Endothelial cell of umbilical vein (primary cell): ENCODE measurements at regions not wholly inside any gene's neighbourhood (a gene's known extent, or its start where the extent isn't known, plus 50 kb on each side); places are given as distances from the start of the nearest gene placed in this dataset.

ENCODE experiments used
- BruUV-seq: library from RNA; stranded (reverse); fragments of 400-500 nt; replicated peaks from 2 replicates; lab custom pipeline; 2021; lab: Mats Ljungman, UMichigan
- CTCF ChIA-PET: fragments of 300-600, 350-600 bp; sonication (Branson Sonifier 250); formaldehyde crosslinking; loops from one replicate; lab custom pipeline; 2021; ENCODE audit warnings: antibody characterized with exemption, inconsistent platforms; lab: Charles Lee
- POLR2A ChIA-PET: fragments of 300-600, 350-600 bp; sonication (Branson Sonifier 250); formaldehyde crosslinking; loops from one replicate; lab custom pipeline; 2021; ENCODE audit warnings: antibody characterized with exemption, inconsistent platforms; lab: Charles Lee
- DNase-seq: peaks from one replicate; pipeline ENCODE4 v3.0.0-alpha.2; 2011; ENCODE audit warnings: low read depth, low spot score
- FAIRE-seq: peaks from 2 replicates; lab custom pipeline; 2011; peaks lifted over from hg19 to GRCh38; lab: Jason Lieb, UNC
- H2AFZ ChIP-seq: 2 replicates; pipeline ENCODE4 v1.6.0; 2012; ENCODE audit warnings: low read depth, low read length, control low read depth, inconsistent platforms
- H3K27ac ChIP-seq: 2 replicates; pipeline ENCODE4 v1.5.1; 2011; ENCODE audit warnings: low read depth, mild to moderate bottlenecking, control low read depth, low read length, moderate library complexity; ENCODE audit not compliant: insufficient read depth
- H3K27me3 ChIP-seq, 2 experiments: 2 replicates each; pipeline versions ENCODE4 v1.6.0 to v1.6.1; 2011; ENCODE audit warnings: low read length in 2 of 2, mixed read lengths in 1 of 2; ENCODE audit not compliant: control insufficient read depth in 2 of 2, insufficient read depth in 2 of 2
- H3K36me3 ChIP-seq, 2 experiments: 2 replicates in 1 of 2; 3 replicates in 1 of 2; pipeline ENCODE4 v1.5.1; 2011; ENCODE audit warnings: low read length in 2 of 2, mild to moderate bottlenecking in 1 of 2, moderate library complexity in 1 of 2; ENCODE audit not compliant: control insufficient read depth in 2 of 2, insufficient read depth in 2 of 2; ENCODE audit errors: extremely low read depth in 1 of 2
- H3K4me1 ChIP-seq: 3 replicates; pipeline ENCODE4 v1.5.1; 2011; ENCODE audit warnings: mild to moderate bottlenecking, low read length; ENCODE audit not compliant: control insufficient read depth, insufficient read depth; ENCODE audit errors: extremely low read depth
- H3K4me2 ChIP-seq: 2 replicates; pipeline ENCODE4 v1.6.1; 2011; ENCODE audit warnings: low read length, control low read depth, mixed read lengths; ENCODE audit not compliant: insufficient read depth
- H3K4me3 ChIP-seq, 3 experiments: fragments of 200-600 bp in 1 of 3; sonication (generic), shearing (Covaris generic) in 1 of 3; replicated peaks in 1 of 3; 2 replicates each; pipeline ENCODE4 v1.5.1; 2011 to 2016; ENCODE audit warnings: control low read depth in 3 of 3, low read length in 3 of 3, mild to moderate bottlenecking in 2 of 3, inconsistent platforms in 1 of 3, low read depth in 1 of 3, moderate library complexity in 1 of 3; ENCODE audit not compliant: insufficient read depth in 1 of 3
- H3K79me2 ChIP-seq: 2 replicates; pipeline ENCODE4 v1.6.0; 2012; ENCODE audit warnings: low read length, inconsistent platforms; ENCODE audit not compliant: control insufficient read depth, insufficient read depth
- H3K9ac ChIP-seq: replicated peaks from 2 replicates; pipeline ENCODE3; 2011; ENCODE audit warnings: low read length, control low read depth; ENCODE audit not compliant: insufficient read depth; ENCODE audit errors: extremely low read depth
- H3K9me1 ChIP-seq: replicated peaks from 3 replicates; pipeline ENCODE4 v1.6.0; 2011; ENCODE audit warnings: mild to moderate bottlenecking, low read length; ENCODE audit not compliant: control insufficient read depth, insufficient read depth; ENCODE audit errors: extremely low read depth
- H3K9me3 ChIP-seq: replicated peaks from 2 replicates; pipeline ENCODE4 v1.5.1; 2012; ENCODE audit warnings: low read length, inconsistent platforms; ENCODE audit not compliant: control insufficient read depth, insufficient read depth
- H4K20me1 ChIP-seq: replicated peaks from 2 replicates; pipeline ENCODE3; 2011; ENCODE audit warnings: mild to moderate bottlenecking, low read length; ENCODE audit not compliant: control insufficient read depth, insufficient read depth; ENCODE audit errors: extremely low read depth
- CTCF ChIP-seq, 2 donors: IDR thresholded peaks; 1 replicate in 1 of 2; 2 replicates in 1 of 2; pipeline ENCODE4 v1.5.1; 2011; ENCODE audit warnings: low read length in 2 of 2, mild to moderate bottlenecking in 2 of 2, moderate library complexity in 2 of 2, control low read depth in 1 of 2, inconsistent platforms in 1 of 2, low read depth in 1 of 2; ENCODE audit not compliant: insufficient read depth in 1 of 2; ENCODE audit errors: extremely low read depth in 1 of 2
- FOS ChIP-seq: IDR thresholded peaks from 2 replicates; pipeline ENCODE4 v1.6.1; 2011; ENCODE audit warnings: mild to moderate bottlenecking, low read length, moderate library complexity, borderline replicate concordance; ENCODE audit not compliant: insufficient read depth
- GATA2 ChIP-seq: IDR thresholded peaks from 2 replicates; pipeline ENCODE4 v1.7.0; 2011; ENCODE audit warnings: low read depth, mild to moderate bottlenecking, moderate library complexity, mixed read lengths, low read length; ENCODE audit not compliant: insufficient read length, insufficient read depth
- JUN ChIP-seq: IDR thresholded peaks from 2 replicates; pipeline ENCODE4 v1.6.1; 2011; ENCODE audit warnings: borderline replicate concordance, low read depth; ENCODE audit not compliant: insufficient read length, insufficient read depth
- MAX ChIP-seq: IDR thresholded peaks from 2 replicates; pipeline ENCODE4 v1.6.1; 2011; ENCODE audit not compliant: insufficient read depth, insufficient read length
- MYC ChIP-seq: IDR thresholded peaks from one replicate; pipeline ENCODE4 v1.6.1; 2011; ENCODE audit warnings: mild to moderate bottlenecking, low read depth, low read length
- POLR2A ChIP-seq: IDR thresholded peaks from 2 replicates; pipeline ENCODE4 v1.6.1; 2012; ENCODE audit warnings: low read depth, mild to moderate bottlenecking, control low read depth, low read length
- POLR2AphosphoS5 ChIP-seq: IDR thresholded peaks from 2 replicates; pipeline ENCODE4 v1.6.1; 2012; ENCODE audit warnings: low read depth, mild to moderate bottlenecking, control low read depth, low read length, moderate library complexity; ENCODE audit not compliant: insufficient read depth
- dilution Hi-C: fragments of 300-500 bp; cut with MboI; formaldehyde crosslinking; loops from one replicate; pipeline ENCODE4 v1.15.0; 2019; ENCODE audit warnings: low sequenced_read_pairs; ENCODE audit not compliant: extremely low pct_ligation_motif_present
- intact Hi-C: fragments of 100-400 bp; cut with micrococcal nuclease; formaldehyde crosslinking; loops from one replicate; pipeline ENCODE4 v1.10.0; 2022

DNA sequence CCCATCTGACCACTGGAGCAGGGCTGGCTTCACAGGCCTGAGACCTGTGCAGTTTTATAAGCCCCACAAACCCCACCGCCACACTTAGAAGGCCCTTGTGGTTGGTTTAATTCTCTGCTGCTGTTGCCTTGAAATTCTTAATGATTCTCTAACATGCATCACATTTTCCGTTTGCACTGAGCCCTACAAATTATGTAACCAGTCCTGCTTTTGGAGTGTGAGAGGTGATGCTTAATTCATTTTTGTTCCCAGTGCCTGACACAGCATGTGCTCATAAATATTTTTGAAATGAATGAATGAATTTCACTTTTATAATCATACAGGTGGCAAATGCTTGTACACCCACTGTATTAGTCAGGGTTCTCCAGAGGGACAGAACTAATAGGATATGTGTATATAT is 52.8 kb upstream of the PLXNC1 start:
- ChIA-PET CTCF (no interaction called here), POLR2A (no interaction called here)
- Histone ChIP-seq H3K4me2 (no peak overlapping the region), H3K4me3 (no peak overlapping the region), H3K36me3 (no peaks in the 10 kb centered on the region), H3K27ac (no peak overlapping the region), H3K79me2 (no peaks in the 10 kb centered on the region), H3K9ac (no peak overlapping the region), H3K9me3 (no peaks in the 10 kb centered on the region), H3K9me1 (no peaks in the 10 kb centered on the region), H4K20me1 (no peaks in the 10 kb centered on the region), H3K27me3 (peaks cover 3% of the 10 kb centered on the region in 2 experiments), H2AFZ (no peak overlapping the region), H3K4me1 (peaks cover 9% of the 10 kb centered on the region)
- TF ChIP-seq CTCF (IDR thresholded peaks at IDR 0.05; ENCODE audit: extremely low read depth in 1 of 2, insufficient read depth in 1 of 2, low read depth in 1 of 2, low read length in 2 of 2) (no peak), JUN (no peak), POLR2A (no peak), GATA2 (no peak)
- intact Hi-C loops: no loop called here
- DNase-seq: no peak
- FAIRE-seq: no peak
- no TSS peak for BruUV-seq
- dilution Hi-C loops: no loop called here

DNA sequence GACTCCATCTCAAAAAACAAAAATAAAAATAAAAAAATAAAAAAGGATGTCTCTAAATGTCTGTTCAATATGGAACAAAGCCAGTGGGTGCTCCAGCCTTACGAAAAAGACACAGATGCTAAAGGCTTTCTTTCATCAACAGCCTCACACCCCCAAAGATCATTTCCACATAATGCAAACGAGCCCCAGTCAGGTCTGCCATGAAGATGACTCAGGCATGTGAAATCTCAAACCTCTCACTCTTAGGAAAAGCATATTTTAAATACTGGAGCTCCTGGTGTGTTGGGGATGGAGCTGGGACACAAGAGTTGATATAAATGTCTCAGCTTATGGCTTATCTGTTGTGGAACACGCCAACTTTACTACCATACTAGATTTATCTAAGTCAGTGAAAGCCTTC is 49.9 kb upstream of the PLXNC1 start:
- intact Hi-C loops (no loop called here), dilution Hi-C loops (no loop called here)
- Histone ChIP-seq H3K9me1 (no peaks in the 10 kb centered on the region), H3K79me2 (no peaks in the 10 kb centered on the region), H4K20me1 (no peaks in the 10 kb centered on the region), H3K4me1 (peaks cover 22% of the 10 kb centered on the region), H2AFZ (no peak overlapping the region), H3K4me2 (no peak overlapping the region), H3K4me3 (no peak overlapping the region), H3K27me3 (peaks cover 3% of the 10 kb centered on the region in 2 experiments), H3K27ac (no peak overlapping the region), H3K36me3 (no peaks in the 10 kb centered on the region), H3K9me3 (no peaks in the 10 kb centered on the region), H3K9ac (no peak overlapping the region)
- DNase-seq (no peak), FAIRE-seq (no peak)
- no peak for TF ChIP-seq POLR2A
- TF ChIP-seq FOS: no peak
- no peak for TF ChIP-seq MYC
- no peak for TF ChIP-seq POLR2AphosphoS5
- TF ChIP-seq JUN: no peak
- no peak for TF ChIP-seq MAX
- POLR2A ChIA-PET: no interaction called here
- CTCF ChIA-PET: interaction anchor here (0.8 to 6.8 kb wide), 4 partner anchors 331 to 594 kb away, joined by 3 to 487 read pairs (median 330); partner anchors contain the start of gene SOCS2
- no TSS peak for BruUV-seq
